Nephron progenitor cell (in vitro differentiated cells): ENCODE measurements at regions not wholly inside any gene's neighbourhood (a gene's known extent, or its start where the extent isn't known, plus 50 kb on each side); places are given as distances from the start of the nearest gene placed in this dataset.

Experiments
- DNase-seq: peaks from one replicate; pipeline ENCODE4 v3.0.0; 2021
- H3K27ac Mint-ChIP-seq: 2 replicates; pipeline ENCODE4 v1.8.0; 2021; ENCODE audit warnings: mild to moderate bottlenecking, moderate library complexity, mixed read lengths
- H3K27me3 Mint-ChIP-seq: 2 replicates; pipeline ENCODE4 v1.8.0; 2021; ENCODE audit warnings: mild to moderate bottlenecking, low read depth, mixed read lengths; ENCODE audit not compliant: poor library complexity
- H3K36me3 Mint-ChIP-seq: 2 replicates; pipeline ENCODE4 v1.8.0; 2021; ENCODE audit warnings: low read depth, mixed read lengths
- H3K4me1 Mint-ChIP-seq: 2 replicates; pipeline ENCODE4 v1.8.0; 2021; ENCODE audit warnings: mixed read lengths
- H3K4me3 Mint-ChIP-seq: 2 replicates; pipeline ENCODE4 v1.8.0; 2021; ENCODE audit warnings: mild to moderate bottlenecking, moderate library complexity, mixed read lengths
- H3K9me3 Mint-ChIP-seq: 2 replicates; pipeline ENCODE4 v1.8.0; 2021; ENCODE audit warnings: mild to moderate bottlenecking, moderate library complexity, mixed read lengths
- CTCF ChIP-seq: fragments of 200-600 bp; sonication (generic); IDR thresholded peaks from 2 replicates; pipeline ENCODE4 v1.5.0; 2021; ENCODE audit warnings: antibody characterized with exemption

GRCh38 chr2:58584606-58585118, 343.5 kb upstream of the FANCL start:
- Mint-ChIP-seq H3K27me3 (no peaks in the 10 kb centered on the region), H3K9me3 (no peaks in the 10 kb centered on the region), H3K36me3 (no peaks in the 10 kb centered on the region), H3K4me1 (no peaks in the 10 kb centered on the region), H3K4me3 (no peak overlapping the region), H3K27ac (no peak overlapping the region)
- no peak for TF ChIP-seq CTCF
- DNase-seq = no peak

GRCh38 chr2:58578276-58578675, 337.2 kb upstream of the FANCL start:
- Mint-ChIP-seq H3K36me3 (no peaks in the 10 kb centered on the region), H3K27me3 (peaks cover 4% of the 10 kb centered on the region), H3K4me3 (no peak overlapping the region), H3K4me1 (no peaks in the 10 kb centered on the region), H3K9me3 (peaks cover 6% of the 10 kb centered on the region), H3K27ac (no peak overlapping the region)
- TF ChIP-seq CTCF = no peak
- DNase-seq = no peak

GRCh38 chr2:58574873-58575272, 333.7 kb upstream of the FANCL start:
- no peak for DNase-seq
- H3K36me3 Mint-ChIP-seq = no peaks in the 10 kb centered on the region
- H3K4me3 Mint-ChIP-seq = no peak overlapping the region
- no peaks in the 10 kb centered on the region for H3K4me1 Mint-ChIP-seq
- H3K27me3 Mint-ChIP-seq = peaks cover 4% of the 10 kb centered on the region
- H3K9me3 Mint-ChIP-seq = peaks cover 6% of the 10 kb centered on the region
- TF ChIP-seq CTCF = no peak
- no peak overlapping the region for H3K27ac Mint-ChIP-seq

DNA sequence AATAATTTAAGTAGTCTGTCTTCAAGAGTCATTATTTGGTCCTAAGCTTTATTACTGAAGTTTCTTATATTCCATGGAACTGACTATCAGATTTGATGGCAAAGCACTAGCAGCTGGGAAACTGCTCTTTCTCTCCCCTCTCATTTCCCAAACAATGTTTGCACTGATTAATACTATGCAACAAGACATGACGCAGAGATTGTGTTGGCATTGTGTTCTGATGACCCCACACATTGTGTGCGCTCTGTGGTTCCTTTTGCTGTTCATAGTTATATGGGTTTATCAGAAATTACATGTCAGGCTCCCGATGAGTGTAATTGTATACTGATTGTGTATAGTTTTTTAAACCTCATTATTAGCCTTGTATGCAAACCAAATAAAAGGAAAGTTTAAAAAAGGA, 331.6 kb upstream of the FANCL start:
- Mint-ChIP-seq H3K27ac (no peak overlapping the region), H3K4me3 (no peak overlapping the region), H3K36me3 (no peaks in the 10 kb centered on the region), H3K27me3 (no peaks in the 10 kb centered on the region), H3K9me3 (no peaks in the 10 kb centered on the region), H3K4me1 (no peaks in the 10 kb centered on the region)
- TF ChIP-seq CTCF = no peak
- no peak for DNase-seq

DNA sequence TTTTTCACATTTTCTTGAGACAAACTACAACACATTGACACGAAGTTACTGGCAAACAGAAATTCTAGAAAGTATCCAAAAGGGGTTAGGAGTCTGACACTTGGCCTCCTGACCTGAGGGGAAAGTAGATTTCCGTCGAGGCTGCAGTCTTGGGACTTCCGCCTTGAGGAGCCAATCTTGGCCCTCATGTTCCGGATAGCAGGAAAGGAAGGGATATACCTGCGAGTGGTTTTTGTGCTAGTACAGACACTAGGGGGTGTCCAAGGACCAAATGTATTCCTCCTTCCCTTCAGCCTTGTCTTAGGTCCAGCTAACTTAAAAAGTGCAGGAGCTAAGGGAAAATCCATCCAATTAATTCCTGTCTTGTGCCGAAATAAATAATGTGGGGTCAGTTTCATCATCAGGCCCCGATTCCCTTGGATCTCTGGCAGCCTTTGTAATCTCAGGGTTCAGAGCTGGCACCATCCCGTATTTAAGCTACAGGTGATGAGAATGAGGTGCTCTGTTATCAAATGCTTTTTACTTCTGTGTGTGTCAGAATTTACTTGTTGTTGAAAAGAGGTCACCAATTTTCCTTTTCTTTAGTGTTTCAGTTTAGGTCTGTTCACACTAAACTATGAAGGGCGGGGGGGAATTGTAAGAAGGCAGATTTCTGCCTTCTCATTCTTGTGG, 330.2 kb upstream of the FANCL start:
- Mint-ChIP-seq H3K4me1 (no peaks in the 10 kb centered on the region), H3K27ac (no peak overlapping the region), H3K4me3 (no peak overlapping the region), H3K27me3 (no peaks in the 10 kb centered on the region), H3K36me3 (no peaks in the 10 kb centered on the region), H3K9me3 (no peaks in the 10 kb centered on the region)
- DNase-seq = peak; percentile 32
- peak; percentile 66 for TF ChIP-seq CTCF

DNA sequence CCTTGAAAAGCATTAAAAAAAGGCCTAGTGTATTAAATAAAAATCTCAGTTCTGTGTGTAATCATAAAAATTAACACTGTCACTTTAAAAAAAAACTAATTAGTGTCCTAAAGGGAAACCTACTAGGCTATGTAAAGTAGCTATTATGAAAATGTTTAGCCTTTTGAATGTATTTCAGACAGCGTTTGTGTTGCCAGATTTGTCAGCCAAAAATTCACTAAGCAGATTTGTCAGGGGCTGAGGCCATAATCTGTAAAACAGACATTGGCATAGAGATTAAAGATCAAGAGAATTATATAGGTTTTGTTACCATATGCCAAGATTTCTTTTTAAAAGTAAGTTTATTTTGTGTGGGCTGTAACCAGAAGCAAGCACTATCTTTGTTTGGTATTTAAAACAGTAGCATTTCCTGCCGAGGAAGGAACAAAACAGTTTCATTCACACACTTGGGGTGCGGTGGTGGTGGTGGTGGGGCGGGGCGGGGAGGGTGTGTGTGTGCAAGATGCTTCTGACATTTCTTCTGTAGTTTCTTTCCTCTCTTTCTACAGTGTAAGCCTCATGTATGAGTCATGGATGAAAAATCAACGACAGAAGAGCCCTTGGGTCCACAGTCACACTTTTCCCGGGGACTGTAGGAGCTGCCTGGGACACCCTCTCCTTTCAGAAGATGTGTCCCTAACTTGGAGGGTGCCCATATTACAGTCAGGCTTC, 328.5 kb upstream of the FANCL start:
- no peak for TF ChIP-seq CTCF
- no peaks in the 10 kb centered on the region for H3K9me3 Mint-ChIP-seq
- H3K36me3 Mint-ChIP-seq = no peaks in the 10 kb centered on the region
- no peak overlapping the region for H3K27ac Mint-ChIP-seq
- no peak for DNase-seq
- H3K4me1 Mint-ChIP-seq = no peaks in the 10 kb centered on the region
- no peaks in the 10 kb centered on the region for H3K27me3 Mint-ChIP-seq
- no peak overlapping the region for H3K4me3 Mint-ChIP-seq
